Activated CD4-positive, alpha-beta T cell treated with anti-CD3 and anti-CD28 coated beads, Interleukin-2, amount 10 ng/mL, durations not matched to agents 7 days and 5 days (primary cell): ENCODE measurements at regions not wholly inside any gene's neighbourhood (a gene's known extent, or its start where the extent isn't known, plus 50 kb on each side); places are given as distances from the start of the nearest gene placed in this dataset.

Experiments
- CTCF ChIA-PET: fragments of 350-600 bp; sonication (Branson Sonifier 250); formaldehyde crosslinking; loops from one replicate; lab custom pipeline; 2021; ENCODE audit warnings: antibody characterized with exemption; lab: Charles Lee
- POLR2A ChIA-PET: fragments of 350-600 bp; sonication (Branson Sonifier 250); formaldehyde crosslinking; loops from one replicate; lab custom pipeline; 2021; ENCODE audit warnings: antibody characterized with exemption; lab: Charles Lee
- DNase-seq: peaks from one replicate; pipeline ENCODE4 v3.0.0-alpha.2; 2020
- H3K27ac Mint-ChIP-seq: one replicate; pipeline ENCODE4 v1.8.0; 2021; ENCODE audit warnings: mild to moderate bottlenecking, moderate library complexity, mixed read lengths
- H3K27me3 Mint-ChIP-seq: one replicate; pipeline ENCODE4 v1.8.0; 2021; ENCODE audit warnings: mixed read lengths
- H3K36me3 Mint-ChIP-seq: one replicate; pipeline ENCODE4 v1.8.0; 2021; ENCODE audit warnings: low read depth, mixed read lengths
- H3K4me1 Mint-ChIP-seq: one replicate; pipeline ENCODE4 v1.8.0; 2021; ENCODE audit warnings: mixed read lengths
- H3K4me3 Mint-ChIP-seq: one replicate; pipeline ENCODE4 v1.8.0; 2021; ENCODE audit warnings: mild to moderate bottlenecking, moderate library complexity, mixed read lengths
- H3K9me3 Mint-ChIP-seq: one replicate; pipeline ENCODE4 v1.8.0; 2021; ENCODE audit warnings: mixed read lengths

GRCh38 chr18:67367540-67367939, 149.0 kb downstream of the DSEL start:
- ChIA-PET CTCF (no interaction called here), POLR2A (no interaction called here)
- Mint-ChIP-seq H3K27ac (no peak overlapping the region), H3K4me1 (no peaks in the 10 kb centered on the region), H3K36me3 (no peaks in the 10 kb centered on the region), H3K9me3 (no peaks in the 10 kb centered on the region), H3K27me3 (no peaks in the 10 kb centered on the region), H3K4me3 (no peak overlapping the region)
- DNase-seq, result no peak

GRCh38 chr18:67363694-67364093, 152.8 kb downstream of the DSEL start:
- Mint-ChIP-seq H3K4me3 (no peak overlapping the region), H3K9me3 (no peaks in the 10 kb centered on the region), H3K4me1 (peaks cover 4% of the 10 kb centered on the region), H3K36me3 (no peaks in the 10 kb centered on the region), H3K27ac (no peak overlapping the region), H3K27me3 (no peaks in the 10 kb centered on the region)
- POLR2A ChIA-PET, result no interaction called here
- CTCF ChIA-PET, result no interaction called here
- no peak for DNase-seq

- Mint-ChIP-seq H3K9me3 (no peaks in the 10 kb centered on the region), H3K36me3 (no peaks in the 10 kb centered on the region), H3K4me3 (no peak overlapping the region), H3K27ac (no peak overlapping the region), H3K4me1 (peaks cover 4% of the 10 kb centered on the region), H3K27me3 (no peaks in the 10 kb centered on the region)
- DNase-seq, result no peak
- ChIA-PET POLR2A (no interaction called here), CTCF (no interaction called here)
Observed at GRCh38 chr18:67362906-67363305, 153.6 kb downstream of the DSEL start.

GRCh38 chr18:67359873-67360838, 156.4 kb downstream of the DSEL start:
- no peaks in the 10 kb centered on the region for H3K36me3 Mint-ChIP-seq
- H3K4me1 Mint-ChIP-seq, result peaks cover 4% of the 10 kb centered on the region
- no peak overlapping the region for H3K27ac Mint-ChIP-seq
- H3K27me3 Mint-ChIP-seq, result no peaks in the 10 kb centered on the region
- ChIA-PET POLR2A (no interaction called here), CTCF (no interaction called here)
- H3K9me3 Mint-ChIP-seq, result no peaks in the 10 kb centered on the region
- no peak for DNase-seq
- H3K4me3 Mint-ChIP-seq, result no peak overlapping the region

GRCh38 chr18:67358947-67359346, 157.6 kb downstream of the DSEL start:
- Mint-ChIP-seq H3K9me3 (no peaks in the 10 kb centered on the region), H3K36me3 (no peaks in the 10 kb centered on the region), H3K4me3 (no peak overlapping the region), H3K4me1 (peaks cover 4% of the 10 kb centered on the region), H3K27ac (no peak overlapping the region), H3K27me3 (no peaks in the 10 kb centered on the region)
- DNase-seq, result no peak
- ChIA-PET POLR2A (no interaction called here), CTCF (no interaction called here)

GRCh38 chr18:67354692-67355091, 161.8 kb downstream of the DSEL start:
- POLR2A ChIA-PET, result no interaction called here
- H3K27me3 Mint-ChIP-seq, result no peaks in the 10 kb centered on the region
- CTCF ChIA-PET, result no interaction called here
- H3K9me3 Mint-ChIP-seq, result no peaks in the 10 kb centered on the region
- no peaks in the 10 kb centered on the region for H3K4me1 Mint-ChIP-seq
- DNase-seq, result no peak
- H3K36me3 Mint-ChIP-seq, result no peaks in the 10 kb centered on the region
- H3K27ac Mint-ChIP-seq, result no peak overlapping the region
- no peak overlapping the region for H3K4me3 Mint-ChIP-seq

GRCh38 chr18:67354091-67354490, 162.4 kb downstream of the DSEL start:
- Mint-ChIP-seq H3K27ac (no peak overlapping the region), H3K9me3 (no peaks in the 10 kb centered on the region), H3K4me3 (no peak overlapping the region), H3K4me1 (no peaks in the 10 kb centered on the region), H3K27me3 (no peaks in the 10 kb centered on the region), H3K36me3 (no peaks in the 10 kb centered on the region)
- ChIA-PET CTCF (no interaction called here), POLR2A (no interaction called here)
- DNase-seq, result no peak

GRCh38 chr18:67347438-67347837, 169.1 kb downstream of the DSEL start:
- CTCF ChIA-PET, result no interaction called here
- no peak overlapping the region for H3K27ac Mint-ChIP-seq
- H3K36me3 Mint-ChIP-seq, result no peaks in the 10 kb centered on the region
- POLR2A ChIA-PET, result no interaction called here
- H3K27me3 Mint-ChIP-seq, result no peaks in the 10 kb centered on the region
- no peaks in the 10 kb centered on the region for H3K4me1 Mint-ChIP-seq
- H3K9me3 Mint-ChIP-seq, result no peaks in the 10 kb centered on the region
- H3K4me3 Mint-ChIP-seq, result no peak overlapping the region
- no peak for DNase-seq

- POLR2A ChIA-PET, result no interaction called here
- Mint-ChIP-seq H3K9me3 (no peaks in the 10 kb centered on the region), H3K36me3 (no peaks in the 10 kb centered on the region), H3K4me1 (no peaks in the 10 kb centered on the region), H3K27ac (no peak overlapping the region), H3K27me3 (no peaks in the 10 kb centered on the region), H3K4me3 (no peak overlapping the region)
- no peak for DNase-seq
- CTCF ChIA-PET, result no interaction called here
Observed at GRCh38 chr18:67342159-67342558, 174.4 kb downstream of the DSEL start.

- Mint-ChIP-seq H3K27ac (no peak overlapping the region), H3K9me3 (no peaks in the 10 kb centered on the region), H3K36me3 (no peaks in the 10 kb centered on the region), H3K4me1 (no peaks in the 10 kb centered on the region), H3K4me3 (no peak overlapping the region), H3K27me3 (no peaks in the 10 kb centered on the region)
- ChIA-PET CTCF (interaction anchor here (2.1 kb wide), 1 partner anchor 8 kb away, joined by 6 read pairs; no protein-coding TSS in a partner anchor), POLR2A (no interaction called here)
- DNase-seq, result no peak
Observed at GRCh38 chr18:67337696-67338095, 178.8 kb downstream of the DSEL start.

GRCh38 chr18:67331857-67332256, 184.7 kb downstream of the DSEL start:
- H3K4me1 Mint-ChIP-seq, result no peaks in the 10 kb centered on the region
- no peaks in the 10 kb centered on the region for H3K9me3 Mint-ChIP-seq
- no peak overlapping the region for H3K27ac Mint-ChIP-seq
- no peaks in the 10 kb centered on the region for H3K36me3 Mint-ChIP-seq
- no peaks in the 10 kb centered on the region for H3K27me3 Mint-ChIP-seq
- ChIA-PET POLR2A (no interaction called here), CTCF (no interaction called here)
- H3K4me3 Mint-ChIP-seq, result no peak overlapping the region
- DNase-seq, result no peak

- POLR2A ChIA-PET, result no interaction called here
- H3K27ac Mint-ChIP-seq, result no peak overlapping the region
- H3K36me3 Mint-ChIP-seq, result no peaks in the 10 kb centered on the region
- no peaks in the 10 kb centered on the region for H3K27me3 Mint-ChIP-seq
- H3K9me3 Mint-ChIP-seq, result no peaks in the 10 kb centered on the region
- H3K4me1 Mint-ChIP-seq, result no peaks in the 10 kb centered on the region
- CTCF ChIA-PET, result no interaction called here
- no peak for DNase-seq
- H3K4me3 Mint-ChIP-seq, result no peak overlapping the region
Observed at GRCh38 chr18:67319109-67319508, 197.4 kb downstream of the DSEL start.

- Mint-ChIP-seq H3K9me3 (no peaks in the 10 kb centered on the region), H3K27ac (no peak overlapping the region), H3K4me3 (no peak overlapping the region), H3K27me3 (no peaks in the 10 kb centered on the region), H3K4me1 (no peaks in the 10 kb centered on the region), H3K36me3 (no peaks in the 10 kb centered on the region)
- CTCF ChIA-PET, result no interaction called here
- POLR2A ChIA-PET, result no interaction called here
- no peak for DNase-seq
Observed at GRCh38 chr18:67318651-67319050, 197.9 kb downstream of the DSEL start.

GRCh38 chr18:67310826-67311225, 205.7 kb downstream of the DSEL start:
- ChIA-PET CTCF (no interaction called here), POLR2A (no interaction called here)
- DNase-seq, result no peak
- Mint-ChIP-seq H3K9me3 (no peaks in the 10 kb centered on the region), H3K4me3 (no peak overlapping the region), H3K36me3 (no peaks in the 10 kb centered on the region), H3K27me3 (no peaks in the 10 kb centered on the region), H3K4me1 (no peaks in the 10 kb centered on the region), H3K27ac (no peak overlapping the region)
